Endodermal cell (in vitro differentiated cells): ENCODE measurements at regions not wholly inside any gene's neighbourhood (a gene's known extent, or its start where the extent isn't known, plus 50 kb on each side); places are given as distances from the start of the nearest gene placed in this dataset.
"Not testable (repeated sequence)": the region's sequence is repeated elsewhere in the genome, so short reads cannot be mapped to it uniquely, and the experiment has no call there.

Experiments used
- DNase-seq: peaks from one replicate; pipeline ENCODE4 v3.0.0-alpha.2; 2017
- H3K27ac ChIP-seq: 2 replicates; pipeline ENCODE4 v1.5.1; 2013; ENCODE audit warnings: mild to moderate bottlenecking, low read depth, low read length, moderate library complexity
- H3K27me3 ChIP-seq: 2 replicates; pipeline ENCODE4 v1.6.1; 2013; ENCODE audit warnings: mild to moderate bottlenecking, low read length, moderate library complexity; ENCODE audit not compliant: insufficient read depth, control insufficient read depth, poor library complexity, severe bottlenecking
- H3K36me3 ChIP-seq: 2 replicates; pipeline ENCODE4 v1.7.0; 2013; ENCODE audit warnings: mild to moderate bottlenecking, low read length, moderate library complexity; ENCODE audit not compliant: control insufficient read depth, insufficient read depth
- H3K4me1 ChIP-seq: one replicate; pipeline ENCODE4 v1.7.0; 2013; ENCODE audit warnings: low read length; ENCODE audit not compliant: control insufficient read depth, insufficient read depth
- H3K4me3 ChIP-seq: 2 replicates; pipeline ENCODE4 v1.5.1; 2013; ENCODE audit warnings: mild to moderate bottlenecking, low read length, moderate library complexity
- H3K9ac ChIP-seq: 2 replicates; pipeline ENCODE4 v1.6.1; 2013; ENCODE audit warnings: mild to moderate bottlenecking, low read length, moderate library complexity; ENCODE audit not compliant: poor library complexity, severe bottlenecking; ENCODE audit errors: extremely low read depth
- H3K9me3 ChIP-seq: 2 replicates; pipeline ENCODE4 v1.6.1; 2013; ENCODE audit warnings: mild to moderate bottlenecking, low read length, moderate library complexity; ENCODE audit not compliant: control insufficient read depth
- H3K27ac Mint-ChIP-seq: 2 replicates; pipeline ENCODE4 v1.8.0; 2020; ENCODE audit warnings: mixed read lengths
- H3K27me3 Mint-ChIP-seq: 2 replicates; pipeline ENCODE4 v1.8.0; 2021; ENCODE audit warnings: mild to moderate bottlenecking, mixed read lengths; ENCODE audit not compliant: insufficient read depth
- H3K36me3 Mint-ChIP-seq: 2 replicates; pipeline ENCODE4 v1.8.0; 2020; ENCODE audit warnings: low read depth, mixed read lengths
- H3K4me1 Mint-ChIP-seq: 2 replicates; pipeline ENCODE4 v1.8.0; 2020; ENCODE audit warnings: mixed read lengths
- H3K4me3 Mint-ChIP-seq: 2 replicates; pipeline ENCODE4 v1.8.0; 2020; ENCODE audit warnings: mild to moderate bottlenecking, moderate library complexity, mixed read lengths
- H3K9me3 Mint-ChIP-seq: 2 replicates; pipeline ENCODE4 v1.8.0; 2020; ENCODE audit warnings: mild to moderate bottlenecking, mixed read lengths
- WGBS, 2 experiments: methylation state at CpG; one replicate each; pipeline versions ENCODE4 v1.1.5 to v1.1.7; 2013; ENCODE audit warnings: missing lambda C conversion rate in 2 of 2, mixed read lengths in 1 of 2; ENCODE audit not compliant: insufficient coverage in 1 of 2, insufficient read length in 1 of 2; 5-methylcytosine and 5-hydroxymethylcytosine counted together
- TF ChIP-seq, protein P1 (sequence below): fragments of 200-600 bp; sonication (generic); conservative IDR thresholded peaks from 2 replicates; pipeline ENCODE4 v1.5.0; 2021; ENCODE audit warnings: antibody characterized with exemption, mild to moderate bottlenecking

DNA sequence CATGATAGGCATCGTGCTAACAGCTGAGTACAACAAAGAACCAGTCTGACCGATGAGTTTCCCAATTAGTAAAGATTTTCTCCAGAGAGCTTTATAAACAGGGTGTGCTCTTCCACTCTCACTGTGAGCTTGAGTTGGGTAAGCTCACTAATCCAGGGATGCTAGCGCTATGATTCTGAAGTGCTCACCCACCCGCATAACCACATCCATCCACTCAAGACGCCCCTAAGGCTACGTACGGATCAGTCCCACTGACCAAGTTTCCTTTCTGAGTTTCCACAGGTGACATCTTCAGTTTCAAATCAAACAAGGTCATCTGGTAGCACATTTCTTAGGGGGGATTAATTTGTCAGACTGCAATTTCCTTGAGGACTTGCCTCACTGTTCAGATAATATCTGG is 141.1 kb upstream of the ABI3BP start:
- peaks cover 17% of the 10 kb centered on the region for H3K4me1 Mint-ChIP-seq
- H3K4me3 Mint-ChIP-seq: no peak overlapping the region
- no peak overlapping the region for H3K9ac ChIP-seq
- peaks cover 20% of the 10 kb centered on the region for H3K9me3 Mint-ChIP-seq
- 97% methylated on average over 4 to 7 of the region's 7 CpGs for WGBS, 2 experiments
- peaks cover 7% of the 10 kb centered on the region for H3K36me3 Mint-ChIP-seq
- H3K4me3 ChIP-seq: no peak overlapping the region
- H3K27ac ChIP-seq: no peak overlapping the region
- H3K4me1 ChIP-seq: peaks cover 10% of the 10 kb centered on the region
- H3K36me3 ChIP-seq: no peaks in the 10 kb centered on the region
- TF ChIP-seq, protein P1, sequence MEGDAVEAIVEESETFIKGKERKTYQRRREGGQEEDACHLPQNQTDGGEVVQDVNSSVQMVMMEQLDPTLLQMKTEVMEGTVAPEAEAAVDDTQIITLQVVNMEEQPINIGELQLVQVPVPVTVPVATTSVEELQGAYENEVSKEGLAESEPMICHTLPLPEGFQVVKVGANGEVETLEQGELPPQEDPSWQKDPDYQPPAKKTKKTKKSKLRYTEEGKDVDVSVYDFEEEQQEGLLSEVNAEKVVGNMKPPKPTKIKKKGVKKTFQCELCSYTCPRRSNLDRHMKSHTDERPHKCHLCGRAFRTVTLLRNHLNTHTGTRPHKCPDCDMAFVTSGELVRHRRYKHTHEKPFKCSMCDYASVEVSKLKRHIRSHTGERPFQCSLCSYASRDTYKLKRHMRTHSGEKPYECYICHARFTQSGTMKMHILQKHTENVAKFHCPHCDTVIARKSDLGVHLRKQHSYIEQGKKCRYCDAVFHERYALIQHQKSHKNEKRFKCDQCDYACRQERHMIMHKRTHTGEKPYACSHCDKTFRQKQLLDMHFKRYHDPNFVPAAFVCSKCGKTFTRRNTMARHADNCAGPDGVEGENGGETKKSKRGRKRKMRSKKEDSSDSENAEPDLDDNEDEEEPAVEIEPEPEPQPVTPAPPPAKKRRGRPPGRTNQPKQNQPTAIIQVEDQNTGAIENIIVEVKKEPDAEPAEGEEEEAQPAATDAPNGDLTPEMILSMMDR: no peak
- H3K27me3 ChIP-seq: no peaks in the 10 kb centered on the region
- DNase-seq: no peak
- H3K27me3 Mint-ChIP-seq: no peaks in the 10 kb centered on the region
- no peak overlapping the region for H3K27ac Mint-ChIP-seq
- peaks cover 20% of the 10 kb centered on the region for H3K9me3 ChIP-seq

DNA sequence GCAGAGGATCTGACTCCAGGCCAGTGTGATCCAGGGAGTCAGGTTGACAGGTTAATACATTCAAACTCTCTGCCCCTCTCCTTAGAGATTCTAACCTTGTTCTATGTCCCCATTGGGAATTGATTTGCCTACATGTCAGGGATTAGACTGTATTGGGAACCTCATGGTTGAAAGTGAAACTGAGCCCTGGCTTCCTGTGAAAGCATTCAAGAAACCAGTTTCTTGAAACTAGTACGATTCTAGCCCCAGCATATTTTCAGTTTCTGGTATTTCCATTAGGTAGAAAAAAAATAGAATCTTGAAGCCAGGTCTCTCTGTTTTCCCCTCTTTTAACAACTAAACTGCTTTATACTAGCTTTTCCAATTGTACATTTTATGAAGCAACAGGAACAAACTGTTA is 140.4 kb upstream of the ABI3BP start:
- Mint-ChIP-seq H3K4me3 (no peak overlapping the region), H3K27me3 (no peaks in the 10 kb centered on the region), H3K36me3 (peaks cover 7% of the 10 kb centered on the region), H3K4me1 (peaks cover 11% of the 10 kb centered on the region), H3K9me3 (peaks cover 20% of the 10 kb centered on the region), H3K27ac (no peak overlapping the region)
- no peak overlapping the region for H3K9ac ChIP-seq
- H3K27ac ChIP-seq: no peak overlapping the region
- H3K27me3 ChIP-seq: no peaks in the 10 kb centered on the region
- H3K4me1 ChIP-seq: peaks cover 7% of the 10 kb centered on the region
- H3K36me3 ChIP-seq: no peaks in the 10 kb centered on the region
- DNase-seq: no peak
- no peak overlapping the region for H3K4me3 ChIP-seq
- H3K9me3 ChIP-seq: peaks cover 20% of the 10 kb centered on the region
- 95 to 100% methylated on average over 1 of the region's 1 CpG for WGBS, 2 experiments
- TF ChIP-seq, protein P1: no peak

DNA sequence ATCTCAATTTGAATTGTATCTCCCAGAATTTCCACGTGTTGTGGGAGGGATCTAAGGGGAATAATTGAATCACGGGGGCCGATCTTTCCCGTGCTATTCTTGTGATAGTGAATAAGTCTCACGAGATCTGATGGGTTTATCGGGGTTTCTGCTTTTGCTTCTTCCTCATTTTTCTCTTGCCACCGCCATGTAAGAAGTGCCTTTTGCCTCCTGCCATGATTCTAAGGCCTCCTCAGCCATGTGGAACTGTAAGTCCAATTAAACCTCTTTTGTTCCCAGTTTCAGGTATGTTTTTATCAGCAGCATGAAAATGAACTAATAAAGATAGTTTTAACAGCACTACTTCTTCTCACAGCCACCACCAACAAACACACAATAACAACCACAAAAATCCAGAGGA is 140.0 kb upstream of the ABI3BP start:
- peaks cover 20% of the 10 kb centered on the region for H3K9me3 Mint-ChIP-seq
- not testable (repeated sequence) for H3K27ac Mint-ChIP-seq, H3K4me3 ChIP-seq, H3K27me3 ChIP-seq, H3K4me3 Mint-ChIP-seq, H3K4me1 Mint-ChIP-seq, H3K27me3 Mint-ChIP-seq, H3K9ac ChIP-seq, H3K27ac ChIP-seq, DNase-seq, H3K36me3 ChIP-seq, H3K36me3 Mint-ChIP-seq, H3K4me1 ChIP-seq
- 94 to 97% methylated on average over 7 of the region's 7 CpGs for WGBS, 2 experiments
- H3K9me3 ChIP-seq: peaks cover 20% of the 10 kb centered on the region

DNA sequence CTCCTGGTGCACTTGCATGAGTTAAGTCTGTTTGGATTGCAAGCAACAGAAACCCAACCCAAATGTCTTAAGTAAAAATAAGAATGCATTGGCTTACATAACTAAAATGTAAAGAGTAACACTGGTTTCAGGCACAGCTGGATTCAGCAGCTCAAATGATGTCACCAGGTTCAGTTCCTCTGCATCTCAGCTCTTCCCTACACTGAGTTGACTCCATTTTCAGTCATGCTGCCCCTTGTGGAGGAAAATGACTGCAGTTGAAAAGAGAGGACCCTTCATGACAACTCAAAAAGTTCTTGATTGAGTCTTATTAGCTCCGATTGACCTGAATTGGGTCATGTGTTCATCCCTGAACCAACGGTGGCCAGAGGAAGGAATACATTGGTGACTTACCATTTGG is 138.5 kb upstream of the ABI3BP start:
- Mint-ChIP-seq H3K27me3 (no peaks in the 10 kb centered on the region), H3K27ac (no peak overlapping the region), H3K4me1 (peaks cover 6% of the 10 kb centered on the region), H3K4me3 (no peak overlapping the region), H3K9me3 (peaks cover 20% of the 10 kb centered on the region), H3K36me3 (peaks cover 7% of the 10 kb centered on the region)
- no peaks in the 10 kb centered on the region for H3K36me3 ChIP-seq
- no peak overlapping the region for H3K9ac ChIP-seq
- peaks cover 20% of the 10 kb centered on the region for H3K9me3 ChIP-seq
- peaks cover 4% of the 10 kb centered on the region for H3K4me1 ChIP-seq
- no peak overlapping the region for H3K27ac ChIP-seq
- TF ChIP-seq, protein P1: peak; percentile 50
- peak overlapping the region; percentile 19 for H3K4me3 ChIP-seq
- H3K27me3 ChIP-seq: no peaks in the 10 kb centered on the region
- 93 to 100% methylated on average over 2 of the region's 2 CpGs for WGBS, 2 experiments
- no peak for DNase-seq
